Thyroid gland (tissue), 4 donors: ENCODE measurements at regions not wholly inside any gene's neighbourhood (a gene's known extent, or its start where the extent isn't known, plus 50 kb on each side); places are given as distances from the start of the nearest gene placed in this dataset.
"Not testable (repeated sequence)": the region's sequence is repeated elsewhere in the genome, so short reads cannot be mapped to it uniquely, and the experiment has no call there.

Source experiments
- DNase-seq, 2 donors: peaks; one replicate each; pipeline ENCODE4 v3.0.0-alpha.2; 2019
- H3K27ac ChIP-seq, 3 donors: fragments of 200-600 bp; sonication (generic); 1 replicate in 2 of 3; 2 replicates in 1 of 3; pipeline ENCODE4 v1.5.1; 2016 to 2019; ENCODE audit warnings: mild to moderate bottlenecking in 1 of 3, moderate library complexity in 1 of 3
- H3K27me3 ChIP-seq: fragments of 200-600 bp; sonication (generic); one replicate; pipeline ENCODE4 v1.5.1; 2019
- H3K36me3 ChIP-seq, 2 donors: fragments of 200-600 bp; sonication (generic); one replicate each; pipeline ENCODE4 v1.5.1; 2016 to 2019
- H3K4me1 ChIP-seq, 2 donors: fragments of 200-600 bp; sonication (generic); one replicate each; pipeline ENCODE4 v1.5.1; 2017 to 2019
- H3K4me3 ChIP-seq, 3 donors: fragments of 200-600 bp; sonication (generic); replicated peaks in 1 of 3; 1 replicate in 2 of 3; 2 replicates in 1 of 3; pipeline ENCODE4 v1.5.1; 2016; ENCODE audit warnings: mild to moderate bottlenecking in 1 of 3
- H3K9me3 ChIP-seq: fragments of 200-600 bp; sonication (generic); one replicate; pipeline ENCODE4 v1.5.1; 2017
- POLR2A ChIP-seq, 2 donors: fragments of 450-650 bp; IDR thresholded peaks; one replicate each; pipeline ENCODE4 v1.6.1; 2017; ENCODE audit warnings: antibody characterized with exemption in 2 of 2, mild to moderate bottlenecking in 2 of 2, moderate library complexity in 1 of 2
- WGBS, 2 donors: methylation state at CpG; one replicate each; pipeline ENCODE4 v1.1.5; 2017; 5-methylcytosine and 5-hydroxymethylcytosine counted together
- intact Hi-C: fragments of 100-400 bp; cut with DNase I; formaldehyde crosslinking; loops from one replicate; pipeline ENCODE4 v1.15.1; 2023
- TF ChIP-seq, protein P1 (sequence below), 6 experiments: fragments of 200-600 bp in 3 of 6; fragments of 450-650 bp in 3 of 6; sonication (generic) in 3 of 6; IDR thresholded peaks; one replicate each; pipeline ENCODE4 v1.5.1; 2016 to 2019; ENCODE audit warnings: antibody characterized with exemption in 6 of 6, mild to moderate bottlenecking in 2 of 6, inconsistent platforms in 1 of 6, moderate library complexity in 1 of 6

DNA sequence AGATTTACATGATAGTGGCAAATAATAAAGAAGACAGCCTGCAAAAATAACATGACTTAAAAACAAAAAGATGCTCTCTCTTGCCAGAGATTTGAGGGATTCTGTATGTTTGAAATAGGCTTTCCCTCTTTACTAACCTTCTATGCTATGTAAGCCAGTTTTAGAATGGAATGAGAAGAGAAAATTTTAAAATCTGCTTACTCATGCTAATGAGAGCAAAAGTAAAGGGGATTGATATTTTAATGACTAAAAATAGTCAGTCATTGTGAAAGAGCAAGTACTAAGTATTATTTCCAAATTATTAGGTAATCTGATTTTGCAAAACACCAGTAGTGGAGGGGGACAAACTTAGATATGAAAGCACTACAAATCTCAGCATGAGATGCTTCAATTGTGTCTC, 563.3 kb upstream of the ADGRB3 start:
- H3K27me3 ChIP-seq: no peaks in the 10 kb centered on the region
- no peaks in the 10 kb centered on the region for H3K4me1 ChIP-seq
- no peak for DNase-seq
- no peak overlapping the region for H3K4me3 ChIP-seq
- no peak overlapping the region for H3K27ac ChIP-seq
- no peaks in the 10 kb centered on the region for H3K36me3 ChIP-seq
- TF ChIP-seq, protein P1, sequence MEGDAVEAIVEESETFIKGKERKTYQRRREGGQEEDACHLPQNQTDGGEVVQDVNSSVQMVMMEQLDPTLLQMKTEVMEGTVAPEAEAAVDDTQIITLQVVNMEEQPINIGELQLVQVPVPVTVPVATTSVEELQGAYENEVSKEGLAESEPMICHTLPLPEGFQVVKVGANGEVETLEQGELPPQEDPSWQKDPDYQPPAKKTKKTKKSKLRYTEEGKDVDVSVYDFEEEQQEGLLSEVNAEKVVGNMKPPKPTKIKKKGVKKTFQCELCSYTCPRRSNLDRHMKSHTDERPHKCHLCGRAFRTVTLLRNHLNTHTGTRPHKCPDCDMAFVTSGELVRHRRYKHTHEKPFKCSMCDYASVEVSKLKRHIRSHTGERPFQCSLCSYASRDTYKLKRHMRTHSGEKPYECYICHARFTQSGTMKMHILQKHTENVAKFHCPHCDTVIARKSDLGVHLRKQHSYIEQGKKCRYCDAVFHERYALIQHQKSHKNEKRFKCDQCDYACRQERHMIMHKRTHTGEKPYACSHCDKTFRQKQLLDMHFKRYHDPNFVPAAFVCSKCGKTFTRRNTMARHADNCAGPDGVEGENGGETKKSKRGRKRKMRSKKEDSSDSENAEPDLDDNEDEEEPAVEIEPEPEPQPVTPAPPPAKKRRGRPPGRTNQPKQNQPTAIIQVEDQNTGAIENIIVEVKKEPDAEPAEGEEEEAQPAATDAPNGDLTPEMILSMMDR (IDR thresholded peaks at IDR 0.05): no peak
- TF ChIP-seq POLR2A (IDR thresholded peaks at IDR 0.05): no peak
- intact Hi-C loops: no loop called here
- no peaks in the 10 kb centered on the region for H3K9me3 ChIP-seq

- no peaks in the 10 kb centered on the region for H3K9me3 ChIP-seq
- intact Hi-C loops: no loop called here
- H3K4me1 ChIP-seq: no peaks in the 10 kb centered on the region
- DNase-seq: no peak
- H3K4me3 ChIP-seq: no peak overlapping the region
- H3K27me3 ChIP-seq: no peaks in the 10 kb centered on the region
- no peaks in the 10 kb centered on the region for H3K36me3 ChIP-seq
- no peak for TF ChIP-seq POLR2A (IDR thresholded peaks at IDR 0.05)
- TF ChIP-seq, protein P1 (IDR thresholded peaks at IDR 0.05): no peak
- 57 to 67% methylated on average over 5 of the region's 5 CpGs for WGBS, 2 donors
- no peak overlapping the region for H3K27ac ChIP-seq
Observed at GRCh38 chr6:68069921-68070710, 565.0 kb upstream of the ADGRB3 start.

DNA sequence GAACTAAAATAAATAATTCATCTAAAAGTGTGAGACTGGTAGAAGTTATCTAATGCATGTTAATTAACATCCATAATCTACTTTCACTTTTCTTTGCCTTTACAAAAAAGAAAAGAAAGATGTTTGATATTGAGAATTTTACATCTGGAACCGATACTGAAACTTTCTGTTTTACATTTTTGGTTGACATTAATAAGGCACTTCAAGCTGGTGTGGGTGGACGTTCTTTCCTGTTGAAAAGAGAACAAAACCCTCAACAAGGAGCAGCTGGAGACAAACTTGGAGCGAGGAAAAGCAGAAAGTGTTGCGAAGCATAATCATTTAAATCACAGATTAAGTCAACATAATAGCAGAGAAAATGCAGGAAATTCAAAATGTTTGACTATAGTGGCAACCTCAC, 575.2 kb upstream of the ADGRB3 start:
- Histone ChIP-seq H3K27me3 (no peaks in the 10 kb centered on the region), H3K27ac (no peak overlapping the region), H3K4me1 (no peaks in the 10 kb centered on the region), H3K9me3 (no peaks in the 10 kb centered on the region), H3K4me3 (no peak overlapping the region), H3K36me3 (no peaks in the 10 kb centered on the region)
- no peak for TF ChIP-seq POLR2A (IDR thresholded peaks at IDR 0.05)
- TF ChIP-seq, protein P1 (IDR thresholded peaks at IDR 0.05): no peak
- no peak for DNase-seq
- WGBS, 2 donors: 64 to 73% methylated on average over 4 of the region's 4 CpGs
- intact Hi-C loops: no loop called here

GRCh38 chr6:68059261-68059660, 575.8 kb upstream of the ADGRB3 start:
- no peak overlapping the region for H3K27ac ChIP-seq
- no peaks in the 10 kb centered on the region for H3K36me3 ChIP-seq
- no peak for DNase-seq
- intact Hi-C loops: no loop called here
- WGBS, 2 donors: 88 to 92% methylated on average over 1 of the region's 1 CpG
- H3K4me3 ChIP-seq: no peak overlapping the region
- H3K9me3 ChIP-seq: no peaks in the 10 kb centered on the region
- H3K27me3 ChIP-seq: no peaks in the 10 kb centered on the region
- no peak for TF ChIP-seq POLR2A (IDR thresholded peaks at IDR 0.05)
- TF ChIP-seq, protein P1 (IDR thresholded peaks at IDR 0.05): no peak
- no peaks in the 10 kb centered on the region for H3K4me1 ChIP-seq

- WGBS, 2 donors: 95 to 96% methylated on average over 1 of the region's 1 CpG
- intact Hi-C loops: not testable (repeated sequence)
Observed at GRCh38 chr6:68056596-68056995, 578.5 kb upstream of the ADGRB3 start.

More at GRCh38 chr6:68056596-68056995, 578.5 kb upstream of the ADGRB3 start:
- not testable (repeated sequence) for H3K36me3 ChIP-seq, H3K27me3 ChIP-seq, DNase-seq, H3K27ac ChIP-seq, H3K4me3 ChIP-seq, H3K4me1 ChIP-seq, H3K9me3 ChIP-seq
